Hematopoietic multipotent progenitor cell (in vitro differentiated cells): ENCODE measurements at regions not wholly inside any gene's neighbourhood (a gene's known extent, or its start where the extent isn't known, plus 50 kb on each side); places are given as distances from the start of the nearest gene placed in this dataset.

Experiments
- DNase-seq, 3 donors: peaks; one replicate each; pipeline ENCODE4 v3.0.0-alpha.2; 2011 to 2015; ENCODE audit warnings: low read depth in 2 of 3, low spot score in 2 of 3

DNA sequence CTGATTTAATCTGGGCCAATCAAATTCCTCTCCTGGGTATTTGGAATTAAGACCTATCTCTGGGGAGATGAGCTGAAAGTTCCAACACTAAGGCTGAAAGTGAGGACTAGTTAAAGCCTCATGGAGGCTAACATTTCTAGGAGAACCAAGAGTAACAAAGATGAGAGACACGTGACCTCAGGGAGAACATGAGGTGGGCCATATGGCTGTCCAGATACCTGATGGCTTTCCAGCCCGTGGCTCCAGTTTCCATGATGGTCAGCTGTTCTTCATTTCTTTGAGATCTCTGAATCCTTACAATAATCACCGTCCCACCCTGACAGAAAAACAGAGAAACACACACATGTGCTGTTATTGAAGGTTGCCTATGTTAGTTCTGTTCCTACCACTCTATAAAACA is 66.1 kb downstream of the LEPR start:
- no peak for DNase-seq

DNA sequence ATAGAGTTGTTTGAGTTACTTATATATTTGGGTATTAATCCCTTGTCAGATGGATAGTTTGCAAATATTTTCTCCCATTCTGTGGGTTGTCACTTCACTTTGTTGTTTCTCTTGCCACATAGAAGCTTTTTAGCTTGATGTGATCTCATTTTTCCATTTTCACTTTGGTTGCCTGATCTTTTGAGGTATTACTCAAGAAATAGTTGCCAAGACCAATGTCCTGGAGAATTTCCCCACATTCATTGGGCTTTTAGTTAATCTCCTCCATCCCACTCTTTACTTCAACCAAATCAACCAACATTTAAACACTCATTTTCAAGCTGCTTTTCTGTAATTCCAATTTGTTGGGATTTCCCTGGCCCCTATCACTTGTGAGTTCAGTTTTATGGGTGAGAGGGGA is 69.0 kb downstream of the LEPR start:
- no peak for DNase-seq

GRCh38 chr1:65490231-65491009 is 70.0 kb downstream of the LEPR start:
- DNase-seq, result no peak

DNA sequence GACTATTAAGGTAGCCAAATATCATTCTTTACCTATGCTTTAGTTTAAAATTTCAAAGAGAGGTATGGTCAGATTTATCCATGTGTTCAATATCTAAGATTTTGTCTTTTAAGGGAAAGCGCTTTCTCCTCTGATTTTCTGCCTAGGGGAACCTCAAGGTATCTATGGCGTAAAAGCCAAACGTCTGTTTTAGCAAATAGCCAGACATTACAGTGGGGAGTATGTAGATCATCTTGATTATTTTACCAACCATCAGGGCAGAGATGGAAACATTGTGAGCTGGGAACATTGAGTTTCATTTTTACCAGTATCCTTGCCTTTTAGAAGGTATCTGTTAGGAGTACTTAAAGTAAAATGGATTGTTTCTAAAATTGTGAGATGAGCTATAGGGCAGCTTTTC is 71.0 kb downstream of the LEPR start:
- DNase-seq, result no peak

DNA sequence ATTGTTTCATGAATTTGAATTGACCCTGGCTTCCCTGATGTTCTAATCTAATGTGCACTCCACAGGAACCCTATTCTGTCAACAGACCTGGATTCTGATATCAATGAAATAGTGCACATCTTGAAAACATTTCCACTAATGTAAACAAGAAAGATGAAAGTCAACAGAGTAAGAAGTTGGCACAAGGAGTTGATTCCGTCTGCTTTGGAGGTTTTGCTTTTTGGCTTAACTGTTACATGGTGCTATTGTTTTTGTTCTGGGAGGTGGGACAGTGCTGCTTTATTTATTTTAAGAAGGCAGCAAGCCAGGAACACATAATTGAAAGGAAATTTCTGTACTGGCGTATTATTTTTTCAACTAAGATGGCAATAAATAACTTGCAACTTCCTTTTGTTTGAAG is 73.3 kb downstream of the LEPR start:
- DNase-seq, result no peak

GRCh38 chr1:65494671-65495070 is 74.2 kb downstream of the LEPR start:
- DNase-seq, result no peak

GRCh38 chr1:65495137-65495536 is 74.7 kb downstream of the LEPR start:
- no peak for DNase-seq

DNA sequence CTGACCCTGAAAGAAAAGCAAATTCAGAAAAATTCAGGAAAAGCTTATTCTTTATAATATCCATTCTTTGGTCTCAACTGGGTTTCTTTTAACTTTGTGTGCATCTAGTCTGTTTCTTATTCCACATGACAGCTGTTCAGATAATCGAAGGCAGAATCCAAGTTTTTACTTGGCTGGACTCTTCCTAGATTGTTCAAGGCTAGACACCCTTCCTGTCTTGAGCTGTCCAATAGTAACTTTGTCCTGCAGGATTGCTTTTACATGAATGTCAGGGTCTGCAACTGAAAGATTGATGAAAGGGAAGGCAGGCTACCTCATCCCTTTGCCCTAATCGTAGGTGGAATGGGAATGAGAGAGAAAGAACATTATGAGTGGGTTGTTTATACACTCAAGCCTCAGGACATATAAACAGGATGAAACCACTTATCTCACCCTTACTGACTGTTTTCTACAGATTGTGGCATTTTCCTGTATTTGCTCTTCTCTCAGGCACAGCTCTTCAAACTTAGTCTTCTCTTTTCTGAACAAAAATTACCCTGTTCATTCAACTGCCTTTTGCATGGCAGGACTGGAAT is 76.9 kb downstream of the LEPR start:
- no peak for DNase-seq

DNA sequence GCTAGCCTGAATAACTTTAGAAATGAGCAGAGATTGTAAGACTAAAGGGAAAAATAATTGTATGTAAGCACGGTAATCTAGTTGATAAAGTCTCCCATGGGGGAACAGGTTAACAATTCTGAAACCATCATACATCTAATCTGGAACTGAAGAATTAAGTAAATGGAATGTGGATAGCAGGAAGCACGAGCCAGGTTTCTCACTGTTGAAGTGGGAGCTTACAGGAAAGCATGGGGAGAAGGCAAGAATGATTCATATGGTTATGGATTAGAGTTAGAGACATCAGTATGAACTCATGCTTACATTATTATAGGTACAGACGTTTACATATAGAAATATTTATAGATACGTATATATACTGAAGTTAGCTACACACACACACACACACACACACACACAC is 83.0 kb downstream of the LEPR start:
- DNase-seq, result no peak

GRCh38 chr1:65504263-65504662 is 83.8 kb downstream of the LEPR start:
- no peak for DNase-seq

- DNase-seq, result no peak
Measured at GRCh38 chr1:65505547-65506300, 85.3 kb downstream of the LEPR start.

DNA sequence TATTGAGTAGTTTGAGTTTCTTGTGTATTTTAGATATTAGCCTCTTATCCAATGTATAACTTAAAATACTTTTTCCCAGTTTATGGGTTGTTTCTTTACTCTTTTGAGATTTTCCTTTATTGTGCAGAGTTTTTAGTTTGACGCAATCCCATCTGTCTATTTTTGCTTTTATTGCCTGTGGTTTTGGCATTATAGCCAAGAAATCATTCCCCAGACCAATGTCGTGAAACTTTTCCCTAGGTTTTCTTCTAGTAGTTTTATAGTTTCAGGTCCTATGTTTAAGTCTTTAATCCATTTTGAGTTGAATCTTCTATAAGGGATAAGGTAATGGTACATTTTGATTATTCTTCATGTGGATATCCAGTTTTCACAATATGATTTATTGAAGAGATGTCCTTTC is 87.6 kb downstream of the LEPR start:
- no peak for DNase-seq

GRCh38 chr1:65509912-65510680 is 89.6 kb downstream of the LEPR start:
- DNase-seq, result no peak

DNA sequence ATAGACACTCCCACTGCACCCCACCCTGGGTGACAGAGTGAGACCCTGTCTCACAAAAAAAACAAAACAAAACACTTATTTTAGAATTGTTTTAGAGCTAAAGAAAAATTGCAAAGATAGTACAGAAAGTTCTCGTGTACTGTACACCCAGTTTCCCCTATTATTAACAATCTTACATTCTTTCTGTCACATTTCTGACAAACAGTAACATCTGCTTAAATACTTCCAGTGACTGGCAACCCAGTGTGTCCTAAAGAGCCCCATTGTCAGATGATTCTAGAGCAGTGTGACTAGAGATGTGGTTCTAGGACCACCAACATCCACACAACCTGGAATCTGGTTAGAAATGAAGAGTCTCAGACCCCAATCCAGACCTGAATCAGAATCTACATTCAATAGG is 90.5 kb downstream of the LEPR start:
- no peak for DNase-seq

DNA sequence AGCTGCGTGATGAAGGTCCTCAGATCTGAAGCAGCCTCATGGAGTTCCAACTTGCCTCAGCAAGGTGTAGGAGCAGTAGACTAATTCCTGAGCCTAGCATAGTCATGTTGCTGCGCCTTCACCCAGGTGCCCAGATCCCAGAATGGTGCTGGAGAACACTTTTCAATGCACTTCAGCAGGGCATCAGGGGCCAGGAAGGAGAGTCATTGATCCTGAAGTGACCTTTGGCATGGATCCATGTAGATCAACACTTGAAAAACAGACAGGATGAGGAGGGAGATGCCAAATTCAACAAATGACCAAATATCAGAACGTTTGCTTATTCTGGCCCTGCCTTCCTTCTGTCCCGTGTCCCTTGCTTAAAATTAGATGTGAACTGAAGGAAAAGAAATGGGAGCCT is 91.9 kb downstream of the LEPR start:
- no peak for DNase-seq

- no peak for DNase-seq
Measured at GRCh38 chr1:65512967-65513780, 92.7 kb downstream of the LEPR start.

- DNase-seq, result no peak
Measured at GRCh38 chr1:65514041-65514440, 93.6 kb downstream of the LEPR start.

DNA sequence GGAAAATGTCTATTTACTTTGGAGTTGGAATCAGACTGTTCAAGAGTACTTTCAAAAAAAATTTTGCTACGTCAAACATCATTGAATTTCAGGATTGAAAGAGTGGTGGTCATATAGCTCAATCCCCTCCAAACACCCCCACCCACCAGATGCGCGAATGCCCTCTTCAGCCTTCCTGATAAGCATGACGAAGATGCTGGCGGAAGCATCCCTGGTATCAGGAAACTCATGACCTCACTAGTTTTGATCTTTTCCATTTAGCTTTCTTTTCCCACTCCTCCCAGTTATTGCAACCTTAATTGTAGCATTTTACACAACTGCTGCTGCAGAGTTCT is 104.4 kb downstream of the LEPR start:
- DNase-seq, result no peak

GRCh38 chr1:65525266-65526048 is 105.0 kb downstream of the LEPR start:
- peak in 2 of 3 donors; percentile 37 to 56 for DNase-seq
